Activated naive CD4-positive, alpha-beta T cell treated with anti-CD3 and anti-CD28 coated beads, Interleukin-2, amount 50 U/mL, for 24 hours (primary cell): ENCODE measurements at regions not wholly inside any gene's neighbourhood (a gene's known extent, or its start where the extent isn't known, plus 50 kb on each side); places are given as distances from the start of the nearest gene placed in this dataset.

Experiments used
- H3K27ac Mint-ChIP-seq: one replicate; pipeline ENCODE4 v1.8.0; 2021; ENCODE audit warnings: mild to moderate bottlenecking, mixed read lengths
- H3K27me3 Mint-ChIP-seq: one replicate; pipeline ENCODE4 v1.8.0; 2021; ENCODE audit warnings: mixed read lengths
- H3K36me3 Mint-ChIP-seq: one replicate; pipeline ENCODE4 v1.8.0; 2021; ENCODE audit warnings: mixed read lengths
- H3K4me1 Mint-ChIP-seq: one replicate; pipeline ENCODE4 v1.8.0; 2021; ENCODE audit warnings: mixed read lengths
- H3K4me3 Mint-ChIP-seq: one replicate; pipeline ENCODE4 v1.8.0; 2021; ENCODE audit warnings: mild to moderate bottlenecking, mixed read lengths
- H3K9me3 Mint-ChIP-seq: one replicate; pipeline ENCODE4 v1.8.0; 2021; ENCODE audit warnings: mixed read lengths

GRCh38 chr2:196260546-196260945 lies 89.2 kb upstream of the STK17B start:
- H3K9me3 Mint-ChIP-seq: no peaks in the 10 kb centered on the region
- H3K4me1 Mint-ChIP-seq: peaks cover 82% of the 10 kb centered on the region
- H3K36me3 Mint-ChIP-seq: no peaks in the 10 kb centered on the region
- H3K4me3 Mint-ChIP-seq: peak overlapping the region; percentile 89
- H3K27ac Mint-ChIP-seq: peak overlapping the region; percentile 95
- no peaks in the 10 kb centered on the region for H3K27me3 Mint-ChIP-seq

GRCh38 chr2:196262606-196263005 lies 91.2 kb upstream of the STK17B start:
- H3K27me3 Mint-ChIP-seq: no peaks in the 10 kb centered on the region
- peak overlapping the region; percentile 81 for H3K4me3 Mint-ChIP-seq
- H3K27ac Mint-ChIP-seq: peak overlapping the region; percentile 96
- H3K36me3 Mint-ChIP-seq: no peaks in the 10 kb centered on the region
- no peaks in the 10 kb centered on the region for H3K9me3 Mint-ChIP-seq
- peaks cover 91% of the 10 kb centered on the region for H3K4me1 Mint-ChIP-seq

GRCh38 chr2:196263181-196263747 lies 91.9 kb upstream of the STK17B start:
- peak overlapping the region; percentile 81 for H3K4me3 Mint-ChIP-seq
- no peaks in the 10 kb centered on the region for H3K36me3 Mint-ChIP-seq
- H3K4me1 Mint-ChIP-seq: peaks cover 91% of the 10 kb centered on the region

GRCh38 chr2:196266351-196266750 lies 95.0 kb upstream of the STK17B start:
- Mint-ChIP-seq H3K9me3 (peaks cover 5% of the 10 kb centered on the region), H3K27me3 (no peaks in the 10 kb centered on the region), H3K27ac (peak overlapping the region; percentile 81), H3K36me3 (peaks cover 1% of the 10 kb centered on the region), H3K4me1 (peaks cover 88% of the 10 kb centered on the region), H3K4me3 (no peak overlapping the region)

More at GRCh38 chr2:196263181-196263747, 91.9 kb upstream of the STK17B start:
- peak overlapping the region; percentile 96 for H3K27ac Mint-ChIP-seq
- H3K27me3 Mint-ChIP-seq: no peaks in the 10 kb centered on the region
- H3K9me3 Mint-ChIP-seq: no peaks in the 10 kb centered on the region

- Mint-ChIP-seq H3K9me3 (peaks cover 5% of the 10 kb centered on the region), H3K27ac (peak overlapping the region; percentile 94), H3K36me3 (peaks cover 1% of the 10 kb centered on the region), H3K4me1 (peaks cover 87% of the 10 kb centered on the region), H3K27me3 (no peaks in the 10 kb centered on the region), H3K4me3 (no peak overlapping the region)
Measured at GRCh38 chr2:196266855-196267254, 95.5 kb upstream of the STK17B start.

- Mint-ChIP-seq H3K4me1 (peaks cover 79% of the 10 kb centered on the region), H3K27me3 (no peaks in the 10 kb centered on the region)
Measured at GRCh38 chr2:196268025-196268424, 96.6 kb upstream of the STK17B start.

GRCh38 chr2:196268538-196269338 lies 97.4 kb upstream of the STK17B start:
- Mint-ChIP-seq H3K36me3 (peaks cover 1% of the 10 kb centered on the region), H3K27me3 (no peaks in the 10 kb centered on the region), H3K4me3 (peak overlapping the region; percentile 66), H3K9me3 (peaks cover 5% of the 10 kb centered on the region), H3K27ac (peak overlapping the region; percentile 94), H3K4me1 (peaks cover 76% of the 10 kb centered on the region)

More at GRCh38 chr2:196268025-196268424, 96.6 kb upstream of the STK17B start:
- Mint-ChIP-seq H3K27ac (peak overlapping the region; percentile 94), H3K9me3 (peaks cover 5% of the 10 kb centered on the region), H3K36me3 (peaks cover 1% of the 10 kb centered on the region), H3K4me3 (peak overlapping the region; percentile 66)

- Mint-ChIP-seq H3K4me1 (peaks cover 76% of the 10 kb centered on the region), H3K27ac (peak overlapping the region; percentile 23), H3K36me3 (peaks cover 1% of the 10 kb centered on the region), H3K9me3 (peaks cover 5% of the 10 kb centered on the region), H3K27me3 (no peaks in the 10 kb centered on the region), H3K4me3 (no peak overlapping the region)
Measured at GRCh38 chr2:196271795-196272194, 100.4 kb upstream of the STK17B start.

- Mint-ChIP-seq H3K4me1 (peaks cover 68% of the 10 kb centered on the region), H3K27ac (peak overlapping the region; percentile 88)
Measured at GRCh38 chr2:196274387-196274809, 103.0 kb upstream of the STK17B start.

GRCh38 chr2:196275646-196276352 lies 104.4 kb upstream of the STK17B start:
- Mint-ChIP-seq H3K9me3 (no peaks in the 10 kb centered on the region), H3K27ac (peak overlapping the region; percentile 96), H3K36me3 (no peaks in the 10 kb centered on the region), H3K27me3 (no peaks in the 10 kb centered on the region), H3K4me3 (peak overlapping the region; percentile 62), H3K4me1 (peaks cover 64% of the 10 kb centered on the region)

More at GRCh38 chr2:196274387-196274809, 103.0 kb upstream of the STK17B start:
- Mint-ChIP-seq H3K27me3 (no peaks in the 10 kb centered on the region), H3K36me3 (peaks cover 1% of the 10 kb centered on the region), H3K9me3 (peaks cover 5% of the 10 kb centered on the region), H3K4me3 (peak overlapping the region; percentile 72)

- H3K9me3 Mint-ChIP-seq: no peaks in the 10 kb centered on the region
- no peaks in the 10 kb centered on the region for H3K36me3 Mint-ChIP-seq
- H3K4me1 Mint-ChIP-seq: peaks cover 61% of the 10 kb centered on the region
- H3K27ac Mint-ChIP-seq: peak overlapping the region; percentile 96
- peak overlapping the region; percentile 62 for H3K4me3 Mint-ChIP-seq
- H3K27me3 Mint-ChIP-seq: no peaks in the 10 kb centered on the region
Measured at GRCh38 chr2:196276421-196276820, 105.0 kb upstream of the STK17B start.

GRCh38 chr2:196277002-196277401 lies 105.6 kb upstream of the STK17B start:
- no peaks in the 10 kb centered on the region for H3K27me3 Mint-ChIP-seq
- no peaks in the 10 kb centered on the region for H3K9me3 Mint-ChIP-seq
- peak overlapping the region; percentile 68 for H3K27ac Mint-ChIP-seq
- peak overlapping the region; percentile 31 for H3K4me3 Mint-ChIP-seq
- no peaks in the 10 kb centered on the region for H3K36me3 Mint-ChIP-seq
- H3K4me1 Mint-ChIP-seq: peaks cover 61% of the 10 kb centered on the region

GRCh38 chr2:196278491-196278911 lies 107.1 kb upstream of the STK17B start:
- Mint-ChIP-seq H3K36me3 (no peaks in the 10 kb centered on the region), H3K27ac (peak overlapping the region; percentile 90)

GRCh38 chr2:196279541-196279940 lies 108.2 kb upstream of the STK17B start:
- no peaks in the 10 kb centered on the region for H3K36me3 Mint-ChIP-seq
- no peaks in the 10 kb centered on the region for H3K9me3 Mint-ChIP-seq
- H3K27me3 Mint-ChIP-seq: no peaks in the 10 kb centered on the region
- H3K27ac Mint-ChIP-seq: no peak overlapping the region
- H3K4me3 Mint-ChIP-seq: no peak overlapping the region
- H3K4me1 Mint-ChIP-seq: peaks cover 51% of the 10 kb centered on the region

More at GRCh38 chr2:196278491-196278911, 107.1 kb upstream of the STK17B start:
- no peaks in the 10 kb centered on the region for H3K27me3 Mint-ChIP-seq
- no peaks in the 10 kb centered on the region for H3K9me3 Mint-ChIP-seq
- H3K4me3 Mint-ChIP-seq: peak overlapping the region; percentile 68
- H3K4me1 Mint-ChIP-seq: peaks cover 56% of the 10 kb centered on the region

GRCh38 chr2:196284144-196284844 lies 112.9 kb upstream of the STK17B start:
- Mint-ChIP-seq H3K27ac (no peak overlapping the region), H3K9me3 (no peaks in the 10 kb centered on the region), H3K4me3 (no peak overlapping the region), H3K4me1 (peaks cover 43% of the 10 kb centered on the region), H3K27me3 (no peaks in the 10 kb centered on the region), H3K36me3 (no peaks in the 10 kb centered on the region)
